HG03432 (cell line): ENCODE measurements at regions not wholly inside any gene's neighbourhood (a gene's known extent, or its start where the extent isn't known, plus 50 kb on each side); places are given as distances from the start of the nearest gene placed in this dataset.
"Not testable (repeated sequence)": the region's sequence is repeated elsewhere in the genome, so short reads cannot be mapped to it uniquely, and the experiment has no call there.

Experiments
- ATAC-seq: cut with Tn5 transposase; IDR thresholded peaks from one replicate; pipeline ENCODE4 v1.9.1; 2021; ENCODE audit warnings: mild to moderate bottlenecking, moderate library complexity; ENCODE audit not compliant: unreplicated experiment

- ATAC-seq: no peak
These were observed 274.9 kb upstream of the MGAT4C start for GRCh38 chr12:86530996-86531655.

GRCh38 chr12:86526060-86526595 is 269.9 kb upstream of the MGAT4C start:
- no peak for ATAC-seq

- ATAC-seq: no peak
These were observed 267.7 kb upstream of the MGAT4C start for GRCh38 chr12:86523844-86524243.

GRCh38 chr12:86521870-86522269 is 265.7 kb upstream of the MGAT4C start:
- ATAC-seq: no peak

- ATAC-seq: peak; percentile 43
These were observed 257.0 kb upstream of the MGAT4C start for GRCh38 chr12:86513226-86513625.

GRCh38 chr12:86496595-86496994 is 240.4 kb upstream of the MGAT4C start:
- ATAC-seq: no peak

GRCh38 chr12:86484473-86484872 is 228.3 kb upstream of the MGAT4C start:
- no peak for ATAC-seq

GRCh38 chr12:86473231-86473630 is 217.0 kb upstream of the MGAT4C start:
- ATAC-seq: no peak

- no peak for ATAC-seq
These were observed 200.6 kb upstream of the MGAT4C start for GRCh38 chr12:86456776-86457175.

GRCh38 chr12:86456241-86456640 is 200.1 kb upstream of the MGAT4C start:
- ATAC-seq: no peak

- no peak for ATAC-seq
These were observed 189.2 kb upstream of the MGAT4C start for GRCh38 chr12:86445356-86445755.

GRCh38 chr12:86435053-86435452 is 178.9 kb upstream of the MGAT4C start:
- no peak for ATAC-seq

GRCh38 chr12:86429824-86430223 is 173.6 kb upstream of the MGAT4C start:
- no peak for ATAC-seq

GRCh38 chr12:86421333-86421732 is 165.1 kb upstream of the MGAT4C start:
- ATAC-seq: no peak

GRCh38 chr12:86414201-86414600 is 158.0 kb upstream of the MGAT4C start:
- no peak for ATAC-seq

GRCh38 chr12:86411710-86412109 is 155.5 kb upstream of the MGAT4C start:
- no peak for ATAC-seq

GRCh38 chr12:86407620-86408208 is 151.5 kb upstream of the MGAT4C start:
- ATAC-seq: no peak

- no peak for ATAC-seq
These were observed 133.8 kb upstream of the MGAT4C start for GRCh38 chr12:86389949-86390348.

GRCh38 chr12:86387591-86388145 is 131.5 kb upstream of the MGAT4C start:
- ATAC-seq: no peak

- ATAC-seq: not testable (repeated sequence)
These were observed 127.6 kb upstream of the MGAT4C start for GRCh38 chr12:86383759-86384158.

- ATAC-seq: no peak
These were observed 123.1 kb upstream of the MGAT4C start for GRCh38 chr12:86379337-86379736.

- ATAC-seq: no peak
These were observed 119.9 kb upstream of the MGAT4C start for GRCh38 chr12:86376052-86376451.
